Subcutaneous abdominal adipose tissue (tissue), 5 donors: ENCODE measurements at regions not wholly inside any gene's neighbourhood (a gene's known extent, or its start where the extent isn't known, plus 50 kb on each side); places are given as distances from the start of the nearest gene placed in this dataset.

Source experiments
- H3K27ac ChIP-seq: one replicate; pipeline ENCODE4 v1.7.0; 2013; ENCODE audit warnings: low read depth, mild to moderate bottlenecking, inconsistent platforms, low read length, moderate library complexity
- H3K27me3 ChIP-seq, 5 donors: one replicate each; pipeline ENCODE4 v1.7.0; 2013; ENCODE audit warnings: low read length in 5 of 5, inconsistent platforms in 1 of 5; ENCODE audit not compliant: control insufficient read depth in 5 of 5, insufficient read depth in 4 of 5
- H3K36me3 ChIP-seq, 5 donors: one replicate each; pipeline ENCODE4 v1.7.0; 2013; ENCODE audit warnings: low read length in 5 of 5; ENCODE audit not compliant: control insufficient read depth in 5 of 5, insufficient read depth in 5 of 5
- H3K4me1 ChIP-seq, 5 donors: one replicate each; pipeline ENCODE4 v1.7.0; 2013; ENCODE audit warnings: low read length in 5 of 5, mild to moderate bottlenecking in 3 of 5, moderate library complexity in 1 of 5; ENCODE audit not compliant: control insufficient read depth in 5 of 5, insufficient read depth in 5 of 5
- H3K4me3 ChIP-seq, 5 donors: one replicate each; pipeline ENCODE4 v1.7.0; 2013; ENCODE audit warnings: low read length in 5 of 5, low read depth in 1 of 5
- H3K9ac ChIP-seq, 5 donors: one replicate each; pipeline ENCODE4 v1.7.0; 2013; ENCODE audit warnings: low read length in 5 of 5, mild to moderate bottlenecking in 4 of 5, moderate library complexity in 3 of 5
- H3K9me3 ChIP-seq, 5 donors: one replicate each; pipeline ENCODE4 v1.7.0; 2013; ENCODE audit warnings: low read length in 5 of 5; ENCODE audit not compliant: control insufficient read depth in 5 of 5
- donor health status: healthy.
- donor health status: healthy.
- donor health status: healthy.
- donor health status: healthy.
- donor health status: healthy.

- Histone ChIP-seq H3K27me3 (no peaks in the 10 kb centered on the region), H3K36me3 (no peaks in the 10 kb centered on the region), H3K4me1 (peaks cover 0 to 6% (median 0%) of the 10 kb centered on the region in 5 donors), H3K27ac (no peak overlapping the region), H3K4me3 (no peak overlapping the region), H3K9me3 (no peaks in the 10 kb centered on the region), H3K9ac (no peak overlapping the region)
Measured at GRCh38 chr3:112738366-112738765, 97.4 kb upstream of the CCDC80 start.

- H3K27ac ChIP-seq, result no peak overlapping the region
- no peaks in the 10 kb centered on the region for H3K9me3 ChIP-seq
- H3K9ac ChIP-seq, result no peak overlapping the region
- no peak overlapping the region for H3K4me3 ChIP-seq
- H3K4me1 ChIP-seq, result peaks cover 0 to 6% (median 0%) of the 10 kb centered on the region in 5 donors
- no peaks in the 10 kb centered on the region for H3K27me3 ChIP-seq
- no peaks in the 10 kb centered on the region for H3K36me3 ChIP-seq
Measured at GRCh38 chr3:112736805-112737566, 96.0 kb upstream of the CCDC80 start.

GRCh38 chr3:112736386-112736785 is 95.4 kb upstream of the CCDC80 start:
- Histone ChIP-seq H3K9ac (no peak overlapping the region), H3K27me3 (no peaks in the 10 kb centered on the region), H3K9me3 (no peaks in the 10 kb centered on the region), H3K4me3 (no peak overlapping the region), H3K27ac (no peak overlapping the region), H3K4me1 (peaks cover 0 to 6% (median 0%) of the 10 kb centered on the region in 5 donors), H3K36me3 (no peaks in the 10 kb centered on the region)

DNA sequence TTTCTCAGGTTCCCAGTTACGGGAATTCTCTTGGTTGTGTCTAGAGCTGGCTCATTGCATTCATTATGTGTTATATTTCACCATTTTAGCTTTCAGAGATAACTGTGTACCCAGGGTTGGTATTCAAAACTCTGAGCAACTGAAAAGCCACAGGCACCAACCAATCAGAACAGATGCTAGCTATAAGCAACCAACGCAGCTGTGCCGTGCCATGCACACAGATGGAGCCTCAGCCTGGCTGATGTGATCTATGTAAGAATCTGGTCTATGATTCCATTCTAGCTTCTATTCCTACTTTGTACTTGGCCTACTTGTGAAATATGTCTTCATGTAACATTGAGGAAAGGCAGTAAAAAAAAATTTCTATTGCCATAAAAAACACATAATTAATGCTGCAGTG is 95.0 kb upstream of the CCDC80 start:
- no peaks in the 10 kb centered on the region for H3K27me3 ChIP-seq
- no peak overlapping the region for H3K9ac ChIP-seq
- H3K9me3 ChIP-seq, result no peaks in the 10 kb centered on the region
- H3K27ac ChIP-seq, result no peak overlapping the region
- H3K4me1 ChIP-seq, result peaks cover 0 to 6% (median 0%) of the 10 kb centered on the region in 5 donors
- no peak overlapping the region for H3K4me3 ChIP-seq
- H3K36me3 ChIP-seq, result no peaks in the 10 kb centered on the region

- no peak overlapping the region for H3K4me3 ChIP-seq
- no peak overlapping the region for H3K27ac ChIP-seq
- H3K9ac ChIP-seq, result no peak overlapping the region
- H3K27me3 ChIP-seq, result no peaks in the 10 kb centered on the region
- no peaks in the 10 kb centered on the region for H3K36me3 ChIP-seq
- H3K9me3 ChIP-seq, result no peaks in the 10 kb centered on the region
- H3K4me1 ChIP-seq, result peaks cover 0 to 6% (median 0%) of the 10 kb centered on the region in 5 donors
Measured at GRCh38 chr3:112734736-112735350, 93.9 kb upstream of the CCDC80 start.

- peak overlapping the region in 1 of 5 donors; percentile 11 for H3K9ac ChIP-seq
- no peaks in the 10 kb centered on the region for H3K36me3 ChIP-seq
- H3K4me1 ChIP-seq, result peaks cover 0 to 6% (median 0%) of the 10 kb centered on the region in 5 donors
- H3K27me3 ChIP-seq, result no peaks in the 10 kb centered on the region
- no peak overlapping the region for H3K27ac ChIP-seq
- no peak overlapping the region for H3K4me3 ChIP-seq
- no peaks in the 10 kb centered on the region for H3K9me3 ChIP-seq
Measured at GRCh38 chr3:112734171-112734570, 93.2 kb upstream of the CCDC80 start.

DNA sequence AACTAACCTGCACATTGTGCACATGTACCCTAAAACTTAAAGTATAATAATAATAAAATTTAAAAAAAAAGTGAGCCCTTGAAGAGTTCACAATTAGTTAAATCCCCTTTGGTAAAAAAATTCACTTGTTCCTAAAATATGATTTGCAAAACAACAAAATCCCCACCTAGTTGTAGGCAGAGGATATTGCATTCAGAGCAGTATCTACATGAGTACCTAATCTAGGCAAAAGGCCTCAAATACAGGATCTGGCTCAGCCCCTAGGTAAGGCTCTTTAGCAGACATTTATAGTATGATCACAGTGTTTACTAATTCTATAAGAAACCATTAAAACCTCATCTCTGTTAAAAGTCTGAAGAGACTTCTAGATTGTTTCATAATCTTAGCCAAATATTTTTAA is 89.3 kb upstream of the CCDC80 start:
- no peaks in the 10 kb centered on the region for H3K9me3 ChIP-seq
- H3K9ac ChIP-seq, result no peak overlapping the region
- no peak overlapping the region for H3K4me3 ChIP-seq
- H3K36me3 ChIP-seq, result no peaks in the 10 kb centered on the region
- peaks cover 0 to 6% (median 0%) of the 10 kb centered on the region in 5 donors for H3K4me1 ChIP-seq
- no peaks in the 10 kb centered on the region for H3K27me3 ChIP-seq
- no peak overlapping the region for H3K27ac ChIP-seq

GRCh38 chr3:112721231-112721630 is 80.3 kb upstream of the CCDC80 start:
- no peak overlapping the region for H3K4me3 ChIP-seq
- H3K9ac ChIP-seq, result no peak overlapping the region
- no peaks in the 10 kb centered on the region for H3K36me3 ChIP-seq
- no peaks in the 10 kb centered on the region for H3K9me3 ChIP-seq
- no peaks in the 10 kb centered on the region for H3K4me1 ChIP-seq
- no peak overlapping the region for H3K27ac ChIP-seq
- no peaks in the 10 kb centered on the region for H3K27me3 ChIP-seq

DNA sequence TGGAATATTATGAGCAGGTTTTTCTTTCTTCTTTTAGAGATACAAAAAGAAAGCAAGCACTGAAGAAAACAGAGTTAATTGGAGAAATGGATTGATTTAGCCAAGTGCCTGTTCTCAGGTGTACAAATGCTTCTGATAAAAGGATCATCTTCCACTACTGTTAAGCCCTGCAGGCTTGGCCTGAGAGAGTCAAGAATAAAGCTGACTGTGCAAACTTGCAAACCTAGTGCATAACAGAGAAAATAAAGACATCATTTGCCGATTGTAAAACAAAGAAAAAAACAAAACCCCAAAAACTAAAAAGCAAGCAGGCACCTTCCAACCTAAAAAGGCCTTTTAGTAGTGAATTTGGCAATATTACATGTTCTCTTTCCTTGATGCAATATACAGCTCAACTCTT is 78.0 kb upstream of the CCDC80 start:
- Histone ChIP-seq H3K27ac (no peak overlapping the region), H3K9me3 (no peaks in the 10 kb centered on the region), H3K27me3 (no peaks in the 10 kb centered on the region)

GRCh38 chr3:112718516-112718915 is 77.6 kb upstream of the CCDC80 start:
- H3K9me3 ChIP-seq, result no peaks in the 10 kb centered on the region
- no peak overlapping the region for H3K27ac ChIP-seq
- H3K4me3 ChIP-seq, result no peak overlapping the region
- H3K36me3 ChIP-seq, result no peaks in the 10 kb centered on the region
- H3K27me3 ChIP-seq, result no peaks in the 10 kb centered on the region
- no peak overlapping the region for H3K9ac ChIP-seq
- H3K4me1 ChIP-seq, result no peaks in the 10 kb centered on the region

More for the DNA sequence above, 78.0 kb upstream of the CCDC80 start:
- Histone ChIP-seq H3K4me3 (no peak overlapping the region), H3K4me1 (no peaks in the 10 kb centered on the region), H3K9ac (no peak overlapping the region), H3K36me3 (no peaks in the 10 kb centered on the region)
